Stimulated activated CD8-positive, alpha-beta memory T cell treated with anti-CD3 and anti-CD28 coated beads, Interleukin-4, amount 100 ng/mL, for 48 hours (primary cell): ENCODE measurements at regions not wholly inside any gene's neighbourhood (a gene's known extent, or its start where the extent isn't known, plus 50 kb on each side); places are given as distances from the start of the nearest gene placed in this dataset.
"Not testable (repeated sequence)": the region's sequence is repeated elsewhere in the genome, so short reads cannot be mapped to it uniquely, and the experiment has no call there.

Experiments
- DNase-seq: peaks from one replicate; pipeline ENCODE4 v3.0.0-alpha.2; 2020

DNA sequence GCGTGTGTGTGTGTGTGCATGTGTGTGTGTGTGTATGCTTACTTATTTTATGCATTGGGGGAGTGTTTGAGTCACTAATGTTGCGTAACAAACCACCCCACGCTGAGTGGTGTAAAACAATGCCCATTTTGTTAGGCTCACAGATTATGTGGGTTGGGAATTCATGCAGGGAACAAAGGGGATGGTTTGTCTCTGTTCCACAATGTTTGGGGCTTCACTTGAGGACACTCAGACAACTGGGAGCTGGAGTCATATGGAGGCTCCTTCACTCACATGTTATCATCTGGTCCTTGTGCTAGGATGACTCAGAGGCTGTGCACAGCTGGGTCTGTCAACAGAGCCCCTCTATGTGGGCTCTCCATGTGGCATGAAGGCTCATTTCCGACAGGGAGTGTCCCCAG is 51.3 kb upstream of the LARGE1 start:
- no peak for DNase-seq

DNA sequence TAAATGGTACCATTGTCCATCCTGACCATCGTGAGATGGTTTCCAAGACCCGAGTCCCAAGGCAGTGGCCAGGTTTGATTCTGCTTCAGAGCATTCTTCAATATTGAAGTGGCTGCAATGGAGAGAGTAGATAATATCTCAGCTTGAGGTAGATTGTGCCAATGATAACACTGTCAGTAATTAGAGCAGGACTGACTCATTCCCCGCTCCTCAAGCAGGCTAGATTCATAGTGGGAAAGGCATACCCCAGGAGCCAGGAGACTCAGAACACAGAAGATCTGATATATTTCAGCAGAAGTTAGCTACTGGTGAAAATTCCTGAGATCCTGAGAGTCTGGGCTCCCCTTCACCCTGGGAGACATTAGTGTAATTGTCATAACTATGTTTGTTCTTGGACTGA is 55.6 kb upstream of the LARGE1 start:
- DNase-seq: no peak

DNA sequence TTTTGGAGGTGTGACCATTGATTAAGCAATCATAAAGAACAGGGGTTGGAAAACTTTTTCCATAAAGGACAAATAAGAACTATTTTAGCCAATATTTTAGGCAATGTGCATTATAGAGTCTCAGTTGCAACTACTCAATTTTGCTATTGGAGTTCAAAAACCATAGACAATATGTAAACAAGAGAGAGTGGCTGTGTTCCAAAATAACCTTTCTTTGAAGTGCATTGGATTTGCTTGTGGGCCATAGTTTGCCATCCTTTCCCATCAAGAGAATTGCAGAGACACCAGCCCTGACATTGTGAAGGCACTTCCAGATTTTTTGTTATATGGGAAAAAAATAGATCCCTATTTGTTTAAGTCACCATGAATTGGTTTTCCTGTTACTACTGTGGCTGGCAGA is 63.3 kb upstream of the LARGE1 start:
- no peak for DNase-seq

DNA sequence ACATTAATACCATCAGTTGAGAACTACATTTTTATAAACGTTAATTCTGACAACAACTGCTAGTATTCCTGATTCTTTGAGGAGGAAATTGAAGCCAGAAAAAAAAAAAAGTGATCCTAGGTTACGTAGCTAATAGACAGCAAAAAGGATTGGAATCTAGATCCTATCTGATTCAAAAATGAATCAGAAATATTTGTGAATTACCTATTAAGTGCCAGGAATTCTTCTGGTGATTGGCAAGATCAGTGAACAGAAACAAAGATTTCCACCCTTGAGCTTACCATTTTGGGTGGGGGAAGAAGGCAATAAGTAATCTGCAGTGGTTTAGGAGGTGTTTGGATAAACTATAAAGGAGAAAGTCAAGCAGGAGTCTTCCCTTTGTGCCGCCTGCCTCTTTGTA is 63.9 kb upstream of the LARGE1 start:
- no peak for DNase-seq

DNA sequence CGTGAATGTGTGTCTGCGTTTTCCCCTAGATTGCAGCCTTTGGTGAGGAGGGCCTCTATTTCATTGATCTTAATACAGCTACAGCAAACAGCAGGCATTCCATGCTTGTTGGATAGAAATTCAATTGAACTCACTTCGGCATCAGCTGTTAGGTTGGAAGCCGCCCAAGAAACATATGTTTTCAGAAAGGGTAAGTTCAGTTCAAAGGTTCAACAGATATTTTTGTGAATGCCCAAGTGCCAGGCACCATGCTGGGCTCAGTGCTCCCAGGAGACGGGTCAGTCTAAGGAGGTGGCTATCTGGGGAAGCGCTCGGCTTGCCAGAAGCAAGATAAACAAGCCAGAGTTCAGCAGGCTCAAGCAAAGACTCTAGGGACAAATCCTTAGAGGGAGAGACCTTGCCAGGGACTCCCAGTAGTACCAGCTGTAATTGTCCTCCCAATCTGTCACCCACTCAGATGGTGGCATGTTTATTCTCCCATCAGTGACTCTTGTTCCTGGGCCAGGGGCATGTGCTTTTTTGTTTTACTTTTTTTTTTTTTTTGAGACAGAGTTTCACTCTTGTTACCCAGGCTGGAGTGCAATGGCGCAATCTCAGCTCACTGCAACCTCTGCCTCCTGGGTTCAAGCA is 64.5 kb upstream of the LARGE1 start:
- DNase-seq: no peak

DNA sequence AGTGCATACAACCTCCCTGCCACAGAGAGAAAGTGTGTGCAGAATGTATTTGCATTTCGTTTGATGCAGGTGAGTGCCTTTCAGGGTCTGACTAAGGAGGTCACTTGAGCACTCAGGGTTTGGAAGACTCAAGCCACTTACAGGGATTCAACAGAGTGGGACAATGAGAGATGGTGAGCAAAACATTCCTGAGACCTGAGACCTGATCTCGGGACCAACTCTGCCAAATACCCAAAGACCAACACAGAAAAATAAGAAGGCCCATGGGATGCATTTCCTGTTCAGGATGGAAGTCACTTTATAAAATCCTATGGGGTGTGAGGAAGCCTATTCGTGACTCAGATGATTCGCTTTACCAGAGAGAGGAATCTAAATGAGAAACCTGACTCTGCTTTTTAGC is 65.2 kb upstream of the LARGE1 start:
- no peak for DNase-seq

DNA sequence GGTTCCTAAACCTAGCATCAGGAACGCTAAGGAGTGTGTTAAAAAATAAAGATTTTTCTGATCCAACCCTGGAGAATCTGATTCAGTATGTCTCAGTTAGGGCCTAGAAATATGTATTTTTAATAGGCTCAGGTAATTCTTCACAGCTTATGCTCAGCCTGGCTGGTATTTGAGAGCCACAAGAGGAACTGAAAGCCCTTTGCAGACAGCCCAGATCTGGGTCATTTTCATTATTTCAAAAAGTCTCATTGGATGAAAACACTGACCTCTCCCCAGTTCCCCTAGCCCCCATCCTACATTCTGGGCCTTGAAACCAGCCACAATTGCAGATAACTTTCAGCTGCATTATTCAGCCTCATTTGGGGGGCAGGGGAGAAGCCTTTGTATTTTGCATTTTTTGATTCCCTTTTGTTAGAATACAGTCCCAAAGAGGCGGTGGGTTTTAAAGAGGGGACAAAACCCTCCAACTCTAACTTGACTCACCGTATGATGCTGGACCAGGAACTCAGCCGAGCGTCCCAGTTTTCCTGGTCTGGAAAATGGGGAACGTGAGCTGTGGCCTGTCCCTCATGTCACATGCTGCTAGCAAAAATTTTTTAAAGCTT is 66.0 kb upstream of the LARGE1 start:
- DNase-seq: no peak

DNA sequence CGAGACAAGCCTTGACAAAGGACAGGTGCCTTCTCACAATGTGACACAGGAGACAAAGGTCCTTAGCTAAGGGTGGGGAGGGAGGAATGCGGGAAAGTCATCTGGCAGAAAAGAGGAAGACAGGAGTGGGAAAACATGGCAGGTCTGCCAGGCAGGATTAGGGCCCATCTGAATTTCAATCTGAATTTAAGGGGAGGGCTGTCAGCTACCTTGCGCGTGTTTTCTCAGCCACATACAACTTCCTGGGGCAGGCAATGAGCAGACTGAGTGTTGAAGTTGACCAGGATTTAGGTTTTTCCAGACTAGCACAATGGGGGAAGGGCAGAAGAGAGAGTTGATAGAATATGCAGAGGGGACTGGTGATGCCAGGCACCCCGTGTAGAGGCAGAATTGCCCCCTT is 66.7 kb upstream of the LARGE1 start:
- no peak for DNase-seq

DNA sequence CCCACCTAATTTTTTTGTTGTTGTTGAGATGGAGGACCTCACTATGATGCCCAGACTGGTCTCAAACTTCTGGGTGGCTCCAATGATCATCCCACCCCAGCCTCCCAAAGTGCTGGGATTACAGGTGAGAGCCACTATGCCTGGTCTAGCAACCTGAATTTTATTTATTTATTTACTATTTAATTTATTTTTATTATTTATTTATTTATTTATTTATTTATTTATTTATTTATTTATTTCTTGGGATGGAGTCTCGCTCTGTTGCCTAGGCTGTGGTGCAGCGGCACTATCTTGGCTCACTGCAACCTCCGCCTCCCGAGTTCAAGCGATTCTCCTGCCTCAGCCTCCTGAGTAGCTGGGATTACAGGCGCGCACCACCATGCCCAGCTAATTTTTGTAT is 69.0 kb upstream of the LARGE1 start:
- not testable (repeated sequence) for DNase-seq

DNA sequence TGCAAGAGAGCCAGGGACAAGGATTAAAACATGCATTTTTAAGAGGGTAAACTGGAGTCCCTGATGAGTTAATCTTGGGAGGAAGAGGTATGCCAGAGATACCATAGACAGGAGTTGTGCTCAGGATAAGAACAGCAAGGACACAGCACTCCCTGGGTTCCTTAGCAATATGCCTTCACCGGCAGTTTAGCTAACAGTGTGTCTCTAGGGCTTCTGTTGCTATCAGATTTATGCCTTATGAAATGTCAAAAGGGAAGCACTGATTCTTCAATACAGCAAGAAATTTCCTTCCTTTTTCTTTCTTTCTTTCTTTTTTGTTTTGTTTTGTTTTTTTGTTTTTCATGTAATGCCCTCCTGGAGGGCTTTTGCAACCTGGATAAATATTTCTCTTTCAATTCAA is 71.3 kb upstream of the LARGE1 start:
- no peak for DNase-seq

DNA sequence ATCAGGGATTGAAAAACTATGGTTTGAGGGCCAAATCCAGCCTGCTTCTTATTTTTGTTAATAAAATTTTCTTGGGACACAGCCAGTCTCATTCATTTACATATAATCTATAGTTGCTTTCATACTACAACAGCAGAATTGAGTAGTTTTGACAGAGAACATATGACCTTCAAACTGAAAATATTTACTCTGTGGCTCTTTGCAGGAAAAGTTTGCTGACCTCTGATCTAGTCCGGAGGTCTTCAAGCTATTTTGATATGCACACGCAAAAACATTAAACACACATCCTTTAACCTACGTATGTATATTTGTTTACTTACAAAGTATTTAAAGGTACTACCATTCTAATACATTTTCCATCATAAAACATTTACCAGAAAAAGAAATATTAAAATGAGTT is 76.5 kb upstream of the LARGE1 start:
- DNase-seq: no peak

DNA sequence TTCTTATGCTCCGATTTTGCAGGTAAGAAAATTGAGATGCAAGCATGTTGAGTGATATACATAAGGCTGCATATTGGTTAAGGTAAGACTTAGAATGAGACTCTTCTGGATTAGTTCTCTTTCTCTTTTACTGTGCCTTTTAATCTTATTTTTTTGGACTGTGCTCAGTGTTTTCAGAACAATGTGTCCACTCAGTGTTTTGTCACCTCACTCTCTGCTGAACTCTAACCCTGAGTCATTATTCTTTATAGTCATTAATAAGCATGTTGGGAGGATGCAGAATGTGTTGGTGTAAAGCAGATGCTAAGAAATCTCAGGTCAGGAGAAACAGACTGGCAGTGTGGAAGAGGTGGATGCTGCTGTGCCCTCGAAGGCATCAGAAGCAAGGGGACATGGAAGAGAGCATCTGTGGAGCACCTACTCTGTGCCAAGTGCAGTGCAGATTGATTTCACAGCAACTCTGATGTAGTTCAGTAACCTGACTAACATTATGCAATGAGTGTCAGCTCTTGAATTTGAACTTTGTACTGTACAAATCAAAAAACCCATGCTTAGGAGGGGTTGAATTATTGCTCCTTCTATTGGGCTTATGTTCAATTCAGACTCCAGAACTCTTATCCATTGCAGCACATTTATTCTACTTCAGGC is 80.7 kb upstream of the LARGE1 start:
- DNase-seq: no peak

DNA sequence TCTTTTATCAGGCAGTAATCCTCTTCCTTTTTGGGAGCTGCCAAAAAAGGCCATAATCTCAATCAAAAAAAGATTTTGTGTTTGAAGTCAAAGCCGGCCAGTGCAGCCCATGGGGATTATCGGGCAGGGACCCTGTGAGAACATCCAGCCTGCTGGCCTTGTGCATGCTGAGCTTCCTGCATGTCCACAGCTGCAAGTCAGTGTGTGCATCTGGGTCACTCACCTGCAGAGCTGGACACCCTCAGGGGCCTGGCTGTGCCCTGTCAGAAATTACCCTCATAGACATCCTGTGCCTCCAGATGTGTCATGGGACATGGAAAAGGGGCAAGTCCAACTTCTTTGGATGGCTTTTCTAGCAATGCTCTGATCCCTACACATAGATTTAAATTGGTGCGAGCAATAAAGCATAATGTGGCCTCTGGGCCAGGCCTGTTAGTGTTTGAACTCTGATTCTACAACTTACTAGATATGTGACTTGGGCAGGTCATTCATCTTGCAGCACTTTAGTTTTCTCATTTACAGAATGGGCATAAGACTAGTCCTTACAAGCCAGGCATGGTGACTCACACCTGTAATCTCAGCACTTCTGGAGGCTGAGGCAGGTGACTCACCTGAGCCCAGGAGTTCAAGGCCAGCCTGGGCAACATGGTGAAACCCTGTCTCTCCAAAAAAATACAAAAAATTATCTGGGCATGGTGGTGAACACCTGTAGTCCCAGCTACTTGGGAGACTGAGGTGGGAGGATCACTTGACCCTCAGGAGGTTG is 81.6 kb upstream of the LARGE1 start:
- DNase-seq: no peak

DNA sequence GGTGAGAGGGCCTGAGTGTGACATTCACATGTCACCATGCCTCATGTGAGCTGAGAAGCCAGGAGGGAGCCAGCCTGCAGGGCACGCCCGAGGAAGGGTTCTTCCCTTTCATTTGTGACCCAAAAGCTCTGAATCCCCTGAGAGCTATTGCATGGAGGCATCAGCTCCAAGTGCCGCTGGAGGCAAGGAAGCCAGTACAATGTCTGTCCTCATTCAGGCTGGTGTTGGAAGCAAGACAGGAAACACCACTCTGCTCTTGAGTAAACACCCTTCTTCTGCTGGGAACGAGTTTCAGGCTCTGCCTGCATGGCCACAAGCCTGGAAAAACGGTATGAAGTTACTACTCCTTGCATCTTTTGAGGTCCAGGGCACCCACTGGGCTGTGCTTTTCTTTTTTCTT is 83.8 kb upstream of the LARGE1 start:
- no peak for DNase-seq

DNA sequence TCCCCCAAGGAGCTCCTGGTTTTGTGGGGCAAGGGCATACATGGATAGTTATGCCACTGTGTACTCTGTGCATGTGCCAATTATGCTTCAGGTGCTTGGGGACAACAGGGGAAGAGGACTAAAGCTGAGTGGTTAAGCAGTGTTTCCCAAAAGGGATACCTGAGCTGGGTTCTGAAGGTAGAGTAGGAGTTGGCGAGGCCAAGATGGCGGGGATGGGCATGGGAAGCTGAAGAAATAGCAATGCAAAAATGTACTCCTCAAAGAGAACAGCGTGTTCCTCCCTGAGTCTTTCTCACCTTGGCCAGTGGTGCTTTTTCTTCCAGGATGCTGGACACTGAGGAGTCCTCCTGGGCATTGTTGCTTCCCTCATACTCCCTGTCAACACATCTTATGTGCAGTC is 90.0 kb upstream of the LARGE1 start:
- no peak for DNase-seq

DNA sequence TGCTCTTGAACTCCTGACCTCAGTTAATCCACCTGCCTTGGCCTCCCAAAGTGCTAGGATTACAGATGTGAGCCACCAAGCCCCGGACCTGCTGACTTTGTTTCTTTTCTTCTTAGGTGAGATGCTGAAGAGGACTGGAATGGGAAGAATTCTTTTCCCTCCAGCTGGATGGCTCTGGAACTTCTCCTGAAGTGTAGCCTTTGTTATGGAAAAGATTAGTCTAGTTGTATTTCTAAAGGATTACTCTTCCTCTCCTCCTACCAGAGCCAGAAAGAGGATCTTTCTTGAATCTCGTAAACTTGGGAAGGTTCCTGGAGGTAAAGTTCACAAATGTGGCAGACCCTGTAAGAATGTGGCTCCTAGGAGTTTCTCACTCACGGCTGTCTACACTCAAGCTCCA is 95.4 kb upstream of the LARGE1 start:
- DNase-seq: no peak

DNA sequence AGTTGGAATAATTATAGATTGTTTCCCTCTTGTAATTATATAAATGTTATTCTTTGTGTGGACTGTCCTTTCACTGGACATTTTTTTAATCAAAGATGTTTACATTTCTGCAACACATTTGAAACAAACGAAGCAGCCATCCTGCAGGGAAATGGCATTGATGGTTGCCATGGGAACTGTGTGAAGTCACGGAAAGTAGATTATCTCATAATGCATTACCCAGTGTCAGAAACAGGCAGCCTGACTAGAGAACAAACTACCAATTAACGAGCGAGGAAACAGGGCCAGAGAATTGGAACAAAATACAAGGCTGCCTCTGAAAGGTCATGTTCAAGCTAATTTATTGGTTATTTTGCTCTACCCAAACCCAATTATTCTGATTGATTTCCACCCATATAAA is 96.9 kb upstream of the LARGE1 start:
- no peak for DNase-seq

DNA sequence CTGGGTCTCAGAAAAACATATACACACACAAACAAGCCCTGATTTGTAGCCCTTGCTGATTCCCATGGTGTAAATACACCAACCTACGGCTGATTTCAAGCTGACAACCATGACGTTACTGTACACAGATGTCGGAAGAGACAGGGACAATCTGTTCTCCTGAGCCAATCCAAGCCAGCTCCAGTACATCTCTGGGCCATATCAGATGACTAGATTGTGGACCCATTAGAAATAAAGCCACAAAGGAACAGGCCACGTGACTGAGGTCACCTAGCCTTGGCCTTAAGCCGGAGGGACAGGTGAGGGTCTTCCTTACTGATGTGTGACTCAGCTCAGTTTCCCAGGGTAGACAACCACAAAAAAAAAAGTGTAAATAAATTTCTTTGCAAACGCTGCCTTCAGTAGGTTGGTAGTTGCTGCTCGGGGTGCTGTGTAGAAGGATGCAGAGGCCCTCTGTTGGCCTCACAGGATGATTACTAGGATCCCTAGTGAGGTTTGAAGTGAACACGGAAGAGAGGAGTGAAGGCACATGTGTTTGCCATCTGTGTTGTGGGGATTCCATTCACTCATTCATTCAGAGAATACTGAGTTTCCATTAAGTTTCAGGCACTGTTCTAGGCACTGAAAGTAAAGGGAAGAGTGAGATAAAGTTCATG is 99.0 kb upstream of the LARGE1 start:
- no peak for DNase-seq

DNA sequence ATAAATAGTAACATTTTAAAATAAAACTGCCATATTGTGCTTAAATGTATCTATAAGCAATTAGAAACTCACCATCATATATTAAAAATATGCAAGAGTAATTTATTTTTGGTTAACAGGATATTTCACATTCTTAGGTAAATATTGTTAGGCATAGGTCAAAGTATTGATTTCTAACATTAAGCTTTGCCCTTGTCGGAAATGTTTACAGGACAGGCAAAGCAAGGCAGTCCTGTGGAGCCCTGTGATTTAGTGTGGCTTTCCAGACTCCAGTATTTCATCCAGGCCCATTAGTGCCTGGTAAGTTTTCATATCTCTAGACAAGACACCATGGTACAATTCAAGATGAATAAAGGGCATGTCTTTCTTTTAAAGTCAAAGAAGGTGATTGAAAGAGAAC is 114.9 kb upstream of the LARGE1 start:
- DNase-seq: no peak

DNA sequence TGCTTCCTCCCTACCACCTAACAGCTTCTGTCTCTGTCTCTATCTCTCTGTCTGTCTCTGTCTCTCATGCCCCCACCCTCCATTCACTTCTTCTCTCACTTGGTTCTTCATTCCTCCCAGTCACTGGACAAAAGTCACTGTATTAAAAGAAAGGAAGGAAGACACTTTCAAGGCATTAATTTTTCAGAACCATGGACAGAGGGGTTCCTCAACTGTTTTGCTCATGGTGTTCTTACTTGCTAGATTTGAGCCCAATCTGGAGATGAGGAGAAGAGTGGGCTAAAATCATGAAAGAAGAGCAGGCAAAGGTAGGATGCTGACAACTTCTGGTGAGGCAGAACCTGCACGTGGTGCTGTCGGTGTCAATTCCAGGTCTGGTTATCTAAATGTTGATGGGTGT is 116.7 kb upstream of the LARGE1 start:
- DNase-seq: no peak

DNA sequence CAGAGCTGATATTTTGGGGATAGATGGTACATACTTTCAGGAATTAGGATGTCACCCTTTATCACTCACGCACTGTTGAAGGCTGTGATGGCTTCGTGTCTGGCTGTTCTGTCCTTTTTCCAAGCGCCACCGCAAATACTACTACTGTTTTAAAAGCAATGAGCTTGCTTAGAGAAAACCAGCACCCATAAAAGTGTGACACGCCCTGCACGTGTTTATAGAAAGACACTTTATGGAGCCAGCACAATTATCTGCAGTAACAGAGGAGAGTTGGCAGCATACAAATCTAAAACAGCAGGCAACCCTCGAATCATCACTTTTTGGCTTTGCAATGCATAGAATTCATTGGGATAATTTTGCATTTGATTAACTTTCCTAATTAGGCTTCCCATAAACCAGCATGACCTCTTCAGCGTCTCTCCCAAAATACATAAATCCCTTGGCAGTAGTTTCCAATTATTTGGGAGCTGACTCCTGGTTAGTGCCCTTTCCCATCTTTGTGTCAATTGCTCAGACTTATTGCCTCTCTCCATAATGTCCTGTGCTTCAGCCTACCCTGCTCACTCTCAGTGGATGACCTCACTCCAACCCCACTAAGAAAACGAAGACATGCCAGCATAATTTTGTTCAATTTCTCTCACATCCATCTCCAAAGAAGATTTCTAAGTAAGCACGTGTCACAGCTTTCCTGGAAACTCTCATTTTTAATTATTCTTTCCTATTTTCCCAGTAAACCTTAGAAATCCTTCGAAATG is 118.7 kb upstream of the LARGE1 start:
- no peak for DNase-seq

DNA sequence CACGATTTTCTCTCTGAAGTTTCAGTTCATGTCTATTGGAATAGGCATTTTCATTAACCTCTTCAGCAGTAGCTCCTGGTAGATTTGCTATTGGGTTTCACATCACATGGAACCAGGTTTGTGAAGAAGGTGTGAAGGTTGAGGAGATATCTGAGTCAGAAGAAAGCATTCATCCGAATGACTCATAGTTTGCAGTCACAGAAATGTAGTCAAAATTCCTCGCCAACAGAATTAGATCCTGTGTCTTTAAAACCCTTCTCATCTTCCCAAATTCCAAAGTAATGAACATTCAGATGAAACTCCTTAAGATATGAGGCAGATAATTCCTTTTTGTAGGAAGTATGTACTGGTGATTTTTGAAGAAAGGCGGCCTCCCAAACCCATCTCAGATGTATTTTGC is 125.0 kb upstream of the LARGE1 start:
- no peak for DNase-seq
